ENCODE measurements at regions not wholly inside any gene's neighbourhood (a gene's known extent, or its start where the extent isn't known, plus 50 kb on each side); places are given as distances from the start of the nearest gene placed in this dataset.

- DNase-seq (ENCODE audit: low read depth) (no peak), FAIRE-seq (no peak)
- TF ChIP-seq CTCF (IDR thresholded peaks at IDR 0.05; ENCODE audit: insufficient read depth, low read length, severe bottlenecking) = no peak
- no peaks in the 10 kb centered on the region for H3K36me3 ChIP-seq (ENCODE audit: control insufficient read depth, insufficient read depth, low read length)
- H3K4me3 ChIP-seq (ENCODE audit: low read depth, low read length) = no peak overlapping the region
- H3K27me3 ChIP-seq (ENCODE audit: control insufficient read depth, insufficient read depth, low read length) = no peaks in the 10 kb centered on the region
These were observed 110.2 kb upstream of the NAP1L1 start for GRCh38 chr12:76194724-76195123.

- Histone ChIP-seq H3K4me3 (ENCODE audit: low read depth, low read length) (no peak overlapping the region), H3K36me3 (ENCODE audit: control insufficient read depth, insufficient read depth, low read length) (no peaks in the 10 kb centered on the region), H3K27me3 (ENCODE audit: control insufficient read depth, insufficient read depth, low read length) (no peaks in the 10 kb centered on the region)
- TF ChIP-seq CTCF (IDR thresholded peaks at IDR 0.05; ENCODE audit: insufficient read depth, low read length, severe bottlenecking) = no peak
- FAIRE-seq (no peak), DNase-seq (ENCODE audit: low read depth) (no peak)
These were observed 109.5 kb upstream of the NAP1L1 start for GRCh38 chr12:76193961-76194360.

GRCh38 chr12:76192416-76192815 lies 107.9 kb upstream of the NAP1L1 start:
- Histone ChIP-seq H3K36me3 (ENCODE audit: control insufficient read depth, insufficient read depth, low read length) (no peaks in the 10 kb centered on the region), H3K27me3 (ENCODE audit: control insufficient read depth, insufficient read depth, low read length) (no peaks in the 10 kb centered on the region), H3K4me3 (ENCODE audit: low read depth, low read length) (no peak overlapping the region)
- TF ChIP-seq CTCF (IDR thresholded peaks at IDR 0.05; ENCODE audit: insufficient read depth, low read length, severe bottlenecking) = no peak
- no peak for DNase-seq (ENCODE audit: low read depth)
- FAIRE-seq = no peak

GRCh38 chr12:76190299-76190698 lies 105.8 kb upstream of the NAP1L1 start:
- no peaks in the 10 kb centered on the region for H3K36me3 ChIP-seq (ENCODE audit: control insufficient read depth, insufficient read depth, low read length)
- DNase-seq (ENCODE audit: low read depth) (no peak), FAIRE-seq (no peak)
- H3K27me3 ChIP-seq (ENCODE audit: control insufficient read depth, insufficient read depth, low read length) = no peaks in the 10 kb centered on the region
- TF ChIP-seq CTCF (IDR thresholded peaks at IDR 0.05; ENCODE audit: insufficient read depth, low read length, severe bottlenecking) = no peak
- H3K4me3 ChIP-seq (ENCODE audit: low read depth, low read length) = no peak overlapping the region

GRCh38 chr12:76189851-76190250 lies 105.4 kb upstream of the NAP1L1 start:
- H3K36me3 ChIP-seq (ENCODE audit: control insufficient read depth, insufficient read depth, low read length) = no peaks in the 10 kb centered on the region
- H3K4me3 ChIP-seq (ENCODE audit: low read depth, low read length) = no peak overlapping the region
- no peaks in the 10 kb centered on the region for H3K27me3 ChIP-seq (ENCODE audit: control insufficient read depth, insufficient read depth, low read length)
- FAIRE-seq = no peak
- TF ChIP-seq CTCF (IDR thresholded peaks at IDR 0.05; ENCODE audit: insufficient read depth, low read length, severe bottlenecking) = no peak
- no peak for DNase-seq (ENCODE audit: low read depth)

- H3K4me3 ChIP-seq (ENCODE audit: low read depth, low read length) = no peak overlapping the region
- H3K36me3 ChIP-seq (ENCODE audit: control insufficient read depth, insufficient read depth, low read length) = no peaks in the 10 kb centered on the region
- FAIRE-seq (no peak), DNase-seq (ENCODE audit: low read depth) (no peak)
- TF ChIP-seq CTCF (IDR thresholded peaks at IDR 0.05; ENCODE audit: insufficient read depth, low read length, severe bottlenecking) = no peak
- no peaks in the 10 kb centered on the region for H3K27me3 ChIP-seq (ENCODE audit: control insufficient read depth, insufficient read depth, low read length)
These were observed 102.7 kb upstream of the NAP1L1 start for GRCh38 chr12:76187177-76187576.
